Epithelial cell of proximal tubule (primary cell): ENCODE measurements at regions not wholly inside any gene's neighbourhood (a gene's known extent, or its start where the extent isn't known, plus 50 kb on each side); places are given as distances from the start of the nearest gene placed in this dataset.

Experiments
- DNase-seq: peaks from one replicate; pipeline ENCODE4 v3.0.0-alpha.2; 2011; ENCODE audit warnings: low read depth
- H3K4me3 ChIP-seq: 2 replicates; pipeline ENCODE4 v1.5.1; 2011; ENCODE audit warnings: low read depth, mild to moderate bottlenecking, low read length
- TF ChIP-seq, protein P1 (sequence below): conservative IDR thresholded peaks from 2 replicates; pipeline ENCODE4 v1.5.1; 2012; ENCODE audit warnings: low read depth, mild to moderate bottlenecking, low read length

DNA sequence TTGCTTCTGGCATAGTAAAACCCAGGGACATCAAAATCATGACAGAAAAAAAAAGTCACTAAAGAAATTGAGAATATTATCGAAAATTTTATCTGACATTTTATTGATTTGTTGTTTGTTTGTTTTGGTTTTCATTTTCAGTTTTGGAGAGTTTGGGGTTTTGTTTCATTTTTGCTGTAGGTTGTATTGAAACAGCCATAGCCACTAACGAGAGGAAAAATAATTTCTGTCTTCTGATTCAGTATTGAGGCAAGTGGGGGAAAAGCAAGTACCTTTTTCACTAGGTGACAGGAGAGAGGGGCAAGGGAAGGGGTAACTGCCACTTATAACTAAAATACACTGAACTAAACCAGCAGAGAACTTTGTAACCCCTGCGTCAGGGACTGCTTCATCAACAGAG lies 392.8 kb upstream of the NDST3 start:
- DNase-seq: no peak
- TF ChIP-seq, protein P1, sequence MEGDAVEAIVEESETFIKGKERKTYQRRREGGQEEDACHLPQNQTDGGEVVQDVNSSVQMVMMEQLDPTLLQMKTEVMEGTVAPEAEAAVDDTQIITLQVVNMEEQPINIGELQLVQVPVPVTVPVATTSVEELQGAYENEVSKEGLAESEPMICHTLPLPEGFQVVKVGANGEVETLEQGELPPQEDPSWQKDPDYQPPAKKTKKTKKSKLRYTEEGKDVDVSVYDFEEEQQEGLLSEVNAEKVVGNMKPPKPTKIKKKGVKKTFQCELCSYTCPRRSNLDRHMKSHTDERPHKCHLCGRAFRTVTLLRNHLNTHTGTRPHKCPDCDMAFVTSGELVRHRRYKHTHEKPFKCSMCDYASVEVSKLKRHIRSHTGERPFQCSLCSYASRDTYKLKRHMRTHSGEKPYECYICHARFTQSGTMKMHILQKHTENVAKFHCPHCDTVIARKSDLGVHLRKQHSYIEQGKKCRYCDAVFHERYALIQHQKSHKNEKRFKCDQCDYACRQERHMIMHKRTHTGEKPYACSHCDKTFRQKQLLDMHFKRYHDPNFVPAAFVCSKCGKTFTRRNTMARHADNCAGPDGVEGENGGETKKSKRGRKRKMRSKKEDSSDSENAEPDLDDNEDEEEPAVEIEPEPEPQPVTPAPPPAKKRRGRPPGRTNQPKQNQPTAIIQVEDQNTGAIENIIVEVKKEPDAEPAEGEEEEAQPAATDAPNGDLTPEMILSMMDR: no peak
- no peak overlapping the region for H3K4me3 ChIP-seq

DNA sequence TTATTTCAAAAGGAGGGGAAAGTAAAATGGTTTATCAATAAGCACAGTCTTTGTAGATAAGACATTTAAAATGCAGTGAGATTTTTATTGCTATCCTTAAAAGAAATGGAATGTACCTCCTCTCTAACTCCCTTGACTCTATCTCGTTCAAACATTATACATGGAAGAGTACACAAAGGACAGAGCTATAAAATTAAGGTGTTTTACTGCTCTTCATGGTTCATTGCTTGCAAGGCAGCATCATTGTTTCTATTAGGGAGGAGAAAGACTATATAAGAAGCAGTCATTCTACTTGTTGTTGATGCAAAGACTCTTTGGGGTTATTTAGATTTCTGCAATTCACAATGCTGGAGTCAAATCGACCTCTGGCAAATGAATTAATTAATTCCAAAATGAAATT lies 380.2 kb upstream of the NDST3 start:
- DNase-seq: no peak
- TF ChIP-seq, protein P1: no peak
- no peak overlapping the region for H3K4me3 ChIP-seq

DNA sequence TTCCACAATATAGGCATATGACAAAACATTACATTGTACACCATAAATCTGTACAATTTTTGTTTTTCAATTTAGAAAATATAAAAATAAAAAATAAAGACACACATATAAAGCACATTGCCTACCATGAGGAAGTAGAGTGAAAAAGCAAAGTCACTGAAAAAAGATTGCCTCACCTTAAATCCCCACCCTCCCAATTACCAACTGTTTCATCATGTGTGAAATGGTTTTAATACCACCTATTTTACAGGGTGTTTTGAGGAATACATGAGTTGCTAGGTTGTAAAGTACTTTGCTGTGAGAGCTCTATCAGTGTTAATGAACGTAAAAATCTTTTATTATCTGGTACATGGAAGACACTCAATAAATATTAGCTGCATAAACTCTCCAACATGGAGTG lies 373.6 kb upstream of the NDST3 start:
- no peak overlapping the region for H3K4me3 ChIP-seq
- TF ChIP-seq, protein P1: no peak

DNA sequence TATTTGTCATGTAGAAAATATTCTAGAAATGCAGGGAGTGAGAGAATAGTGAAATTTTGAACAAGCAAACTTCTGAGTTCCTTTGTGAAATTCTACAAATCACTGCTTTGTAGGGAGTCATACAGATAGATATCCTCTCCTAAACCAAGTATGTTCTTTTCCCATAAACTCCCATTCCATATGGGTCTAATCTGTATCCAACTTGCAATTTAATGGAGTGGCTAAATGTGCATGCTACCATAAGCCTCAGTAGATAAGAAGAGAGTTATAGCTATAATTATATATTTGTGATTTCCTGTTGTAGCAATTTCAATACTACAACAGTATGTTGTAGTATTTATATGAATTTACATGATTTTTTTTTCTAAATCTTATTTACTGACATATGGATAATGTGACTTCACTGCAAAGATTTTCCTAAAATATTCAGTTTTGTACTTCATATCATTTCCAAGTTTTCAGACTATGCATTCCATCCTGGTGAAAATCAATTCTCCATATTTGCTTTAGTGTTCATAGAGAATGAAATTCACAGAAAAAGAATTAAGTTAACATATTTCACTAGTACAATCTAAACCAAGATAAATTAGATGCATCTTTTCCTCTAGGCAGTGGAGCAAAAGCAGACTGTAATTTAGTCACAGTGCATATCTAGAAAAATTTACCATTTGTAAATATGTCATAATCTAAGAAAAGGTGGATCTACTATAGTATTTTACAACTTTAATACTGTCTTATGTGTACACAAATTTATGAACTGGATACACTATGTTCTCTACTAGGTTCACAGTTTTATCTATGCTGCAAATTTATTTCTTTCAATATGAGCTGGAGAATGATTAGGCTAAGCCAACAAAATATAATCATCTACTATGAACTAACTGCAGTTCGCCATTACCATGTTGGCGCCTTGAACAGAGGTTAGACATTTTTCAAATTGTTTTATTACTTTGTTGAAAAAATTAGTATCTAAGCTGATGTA lies 372.9 kb upstream of the NDST3 start:
- TF ChIP-seq, protein P1: no peak
- DNase-seq: no peak

More for the DNA sequence above, 373.6 kb upstream of the NDST3 start:
- no peak for DNase-seq

DNA sequence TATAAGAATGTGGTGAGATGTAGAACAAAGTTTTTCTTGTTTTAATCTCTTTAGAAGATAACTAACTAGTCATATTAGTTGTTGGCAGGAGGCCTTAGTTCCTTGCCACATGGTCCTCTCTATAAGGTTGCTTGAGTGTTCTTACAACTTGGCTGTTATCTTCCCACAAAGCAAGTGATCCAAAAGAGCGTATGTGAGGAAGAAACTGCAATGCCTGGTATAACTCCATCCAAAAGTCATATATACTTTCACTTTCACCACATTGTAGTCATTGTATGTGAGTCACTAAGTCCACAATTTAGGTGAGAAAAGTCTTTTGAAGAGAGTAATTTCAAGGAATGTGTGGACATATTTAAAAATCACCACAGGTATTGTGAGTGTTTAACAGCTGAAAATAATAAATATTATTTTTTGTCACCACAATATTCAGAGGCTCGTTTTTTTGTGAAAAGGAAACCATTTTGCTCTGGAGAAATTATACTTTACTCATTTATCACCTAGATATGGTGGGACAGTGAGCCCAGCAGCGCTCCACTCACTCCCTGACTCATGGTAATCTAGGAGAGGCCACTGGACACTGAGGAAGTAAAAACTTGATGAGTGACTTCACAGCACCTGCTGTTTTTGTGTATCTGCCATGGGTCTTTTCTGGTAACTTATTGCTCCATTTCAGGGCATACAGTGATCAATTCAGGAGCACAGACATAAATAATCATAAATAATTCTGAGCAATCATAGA lies 369.4 kb upstream of the NDST3 start:
- TF ChIP-seq, protein P1: no peak
- DNase-seq: no peak
- H3K4me3 ChIP-seq: no peak overlapping the region

More for the DNA sequence above, 372.9 kb upstream of the NDST3 start:
- H3K4me3 ChIP-seq: no peak overlapping the region

DNA sequence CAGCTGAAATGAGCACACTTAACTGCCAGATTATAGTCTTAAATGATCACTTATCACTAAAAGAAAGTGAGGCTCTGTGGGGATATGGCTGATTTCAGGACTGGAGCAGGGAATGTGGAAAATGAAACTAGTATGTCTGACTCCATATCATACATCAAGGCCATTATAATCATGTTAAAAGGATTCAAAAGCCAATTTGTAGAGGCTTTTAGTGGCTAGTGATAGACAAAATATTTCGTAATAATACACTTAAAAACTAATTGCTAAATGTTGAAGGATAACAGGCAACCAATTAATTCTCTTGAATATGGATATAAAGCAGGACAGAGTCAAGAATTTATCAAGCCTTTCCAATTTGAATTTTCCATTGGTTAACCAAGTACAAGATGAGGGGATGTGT lies 358.1 kb upstream of the NDST3 start:
- TF ChIP-seq, protein P1: no peak
- no peak overlapping the region for H3K4me3 ChIP-seq
- DNase-seq: no peak
